ENCODE measurements at regions not wholly inside any gene's neighbourhood (a gene's known extent, or its start where the extent isn't known, plus 50 kb on each side); places are given as distances from the start of the nearest gene placed in this dataset.
A peak's percentile ranks its signal among the peaks of the same experiment; 100 is the strongest.

DNA sequence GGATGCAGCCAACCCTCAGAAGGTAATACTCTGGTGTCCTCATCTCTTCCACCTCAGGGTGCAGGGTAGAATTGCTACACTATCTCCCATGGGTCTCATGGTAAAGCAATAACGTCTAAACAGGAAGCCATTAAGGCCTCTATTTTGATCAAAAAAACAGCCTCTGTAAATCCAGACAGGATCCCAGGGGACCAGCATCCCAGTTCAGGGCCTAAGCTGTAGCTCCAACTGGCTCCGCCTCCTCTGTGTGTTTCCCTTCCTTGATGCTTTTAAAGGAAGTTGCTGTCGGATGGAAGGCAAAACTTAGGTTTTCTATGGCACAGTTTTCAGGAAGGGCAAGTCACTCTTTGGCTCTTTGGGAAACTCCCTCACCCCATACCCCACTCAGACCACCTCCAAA, 222.0 kb downstream of the MAFB start:
- H3K27ac ChIP-seq = no peak overlapping the region
- TF ChIP-seq, protein P1, sequence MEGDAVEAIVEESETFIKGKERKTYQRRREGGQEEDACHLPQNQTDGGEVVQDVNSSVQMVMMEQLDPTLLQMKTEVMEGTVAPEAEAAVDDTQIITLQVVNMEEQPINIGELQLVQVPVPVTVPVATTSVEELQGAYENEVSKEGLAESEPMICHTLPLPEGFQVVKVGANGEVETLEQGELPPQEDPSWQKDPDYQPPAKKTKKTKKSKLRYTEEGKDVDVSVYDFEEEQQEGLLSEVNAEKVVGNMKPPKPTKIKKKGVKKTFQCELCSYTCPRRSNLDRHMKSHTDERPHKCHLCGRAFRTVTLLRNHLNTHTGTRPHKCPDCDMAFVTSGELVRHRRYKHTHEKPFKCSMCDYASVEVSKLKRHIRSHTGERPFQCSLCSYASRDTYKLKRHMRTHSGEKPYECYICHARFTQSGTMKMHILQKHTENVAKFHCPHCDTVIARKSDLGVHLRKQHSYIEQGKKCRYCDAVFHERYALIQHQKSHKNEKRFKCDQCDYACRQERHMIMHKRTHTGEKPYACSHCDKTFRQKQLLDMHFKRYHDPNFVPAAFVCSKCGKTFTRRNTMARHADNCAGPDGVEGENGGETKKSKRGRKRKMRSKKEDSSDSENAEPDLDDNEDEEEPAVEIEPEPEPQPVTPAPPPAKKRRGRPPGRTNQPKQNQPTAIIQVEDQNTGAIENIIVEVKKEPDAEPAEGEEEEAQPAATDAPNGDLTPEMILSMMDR (IDR thresholded peaks at IDR 0.05) = no peak
- H3K4me3 ChIP-seq = no peak overlapping the region
- no peak for DNase-seq (ENCODE audit: low spot score in 2 of 2)
- H3K4me1 ChIP-seq = peaks cover 36% of the 10 kb centered on the region
- H3K9me3 ChIP-seq = no peaks in the 10 kb centered on the region
- H3K36me3 ChIP-seq = no peaks in the 10 kb centered on the region
- whole genome bisulfite sequencing = 68% methylated on average over 3 of the region's 3 CpGs
- H3K27me3 ChIP-seq = no peaks in the 10 kb centered on the region

DNA sequence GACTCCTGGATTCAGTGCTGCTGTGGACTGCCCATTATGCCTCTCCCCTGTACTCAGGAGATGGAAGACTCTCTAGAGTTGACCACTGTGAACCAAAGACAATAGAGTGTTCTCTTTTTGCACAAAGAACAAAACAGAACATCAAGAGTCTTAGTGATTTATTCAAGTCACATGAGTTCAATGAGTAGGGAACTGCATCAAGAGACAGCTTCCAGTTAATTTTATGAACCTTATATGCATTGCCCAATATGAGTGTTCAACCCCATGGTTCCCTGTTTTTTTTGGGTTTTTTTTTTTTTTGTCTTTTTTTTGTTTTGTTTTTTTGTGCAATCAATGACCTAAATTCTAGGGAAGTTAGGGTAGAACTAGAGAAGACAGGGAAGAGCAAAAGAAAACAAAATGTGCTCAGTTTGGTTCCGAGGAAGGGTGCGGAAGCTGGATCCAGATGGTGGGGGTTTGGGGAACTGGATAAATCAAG, 224.3 kb downstream of the MAFB start:
- H3K4me1 ChIP-seq = peaks cover 15% of the 10 kb centered on the region
- H3K27ac ChIP-seq = no peak overlapping the region
- no peak overlapping the region for H3K4me3 ChIP-seq
- 87% methylated on average over 2 of the region's 2 CpGs for WGBS
- H3K27me3 ChIP-seq = no peaks in the 10 kb centered on the region
- DNase-seq (ENCODE audit: low spot score in 2 of 2) = no peak
- H3K9me3 ChIP-seq = no peaks in the 10 kb centered on the region
- no peaks in the 10 kb centered on the region for H3K36me3 ChIP-seq
- TF ChIP-seq, protein P1 (IDR thresholded peaks at IDR 0.05) = no peak

DNA sequence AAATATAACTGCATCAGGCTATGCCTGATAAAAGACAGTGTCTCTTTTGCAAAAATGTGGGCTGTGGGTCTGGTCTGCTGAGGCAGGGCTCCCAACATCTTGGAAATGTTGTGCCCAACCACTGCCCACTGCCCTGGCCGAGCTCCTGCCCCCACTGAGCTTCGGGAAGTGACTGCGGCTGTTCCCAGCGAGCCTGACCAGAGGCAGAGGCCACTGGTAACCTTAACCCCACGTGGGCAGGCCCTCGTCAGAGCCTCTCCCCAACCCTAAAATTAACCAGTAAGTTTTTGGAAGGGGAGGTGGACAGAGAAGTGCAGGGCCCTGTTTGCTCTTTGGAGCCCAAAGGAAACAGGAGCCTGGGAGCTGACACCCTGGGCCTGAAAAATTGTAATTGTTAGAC, 225.9 kb downstream of the MAFB start:
- no peak overlapping the region for H3K4me3 ChIP-seq
- no peak for TF ChIP-seq POLR2AphosphoS5 (IDR thresholded peaks at IDR 0.05)
- TF ChIP-seq EP300 (IDR thresholded peaks at IDR 0.05) = no peak
- TF ChIP-seq, protein P1 (IDR thresholded peaks at IDR 0.05) = no peak
- no peak for TF ChIP-seq POLR2A (IDR thresholded peaks at IDR 0.05)
- WGBS = 67% methylated on average over 6 of the region's 6 CpGs
- no peaks in the 10 kb centered on the region for H3K9me3 ChIP-seq
- H3K4me1 ChIP-seq = peaks cover 11% of the 10 kb centered on the region
- H3K36me3 ChIP-seq = no peaks in the 10 kb centered on the region
- peak overlapping the region; percentile 15 for H3K27ac ChIP-seq
- no peak for DNase-seq (ENCODE audit: low spot score in 2 of 2)
- H3K27me3 ChIP-seq = no peaks in the 10 kb centered on the region

DNA sequence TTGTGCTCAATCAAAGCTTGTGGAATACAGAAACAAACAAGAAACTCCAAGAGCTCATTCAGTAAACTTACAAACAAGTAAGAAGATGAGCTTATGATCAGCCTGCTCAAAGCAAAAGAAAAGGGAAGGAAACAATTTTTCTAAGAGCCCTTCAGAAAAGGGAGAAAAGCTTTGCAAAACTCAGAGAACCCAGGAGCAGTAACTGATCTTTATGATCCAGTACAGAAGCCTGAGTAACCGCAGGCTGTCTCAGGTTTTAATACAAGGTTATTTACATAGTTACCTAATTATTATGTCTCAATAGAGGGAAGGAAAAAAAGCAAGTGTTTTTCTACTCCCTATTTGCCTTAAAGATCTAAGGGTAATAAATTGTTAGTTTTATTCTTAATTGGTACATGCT, 226.5 kb downstream of the MAFB start:
- Histone ChIP-seq H3K4me1 (peaks cover 11% of the 10 kb centered on the region), H3K4me3 (no peak overlapping the region), H3K9me3 (no peaks in the 10 kb centered on the region), H3K36me3 (no peaks in the 10 kb centered on the region), H3K27ac (peak overlapping the region; percentile 15), H3K27me3 (no peaks in the 10 kb centered on the region)
- WGBS = 54% methylated on average over 1 of the region's 1 CpG
- TF ChIP-seq, protein P1 (IDR thresholded peaks at IDR 0.05) = no peak
- TF ChIP-seq POLR2AphosphoS5 (IDR thresholded peaks at IDR 0.05) = no peak
- no peak for TF ChIP-seq POLR2A (IDR thresholded peaks at IDR 0.05)
- TF ChIP-seq EP300 (IDR thresholded peaks at IDR 0.05) = no peak
- no peak for DNase-seq (ENCODE audit: low spot score in 2 of 2)

DNA sequence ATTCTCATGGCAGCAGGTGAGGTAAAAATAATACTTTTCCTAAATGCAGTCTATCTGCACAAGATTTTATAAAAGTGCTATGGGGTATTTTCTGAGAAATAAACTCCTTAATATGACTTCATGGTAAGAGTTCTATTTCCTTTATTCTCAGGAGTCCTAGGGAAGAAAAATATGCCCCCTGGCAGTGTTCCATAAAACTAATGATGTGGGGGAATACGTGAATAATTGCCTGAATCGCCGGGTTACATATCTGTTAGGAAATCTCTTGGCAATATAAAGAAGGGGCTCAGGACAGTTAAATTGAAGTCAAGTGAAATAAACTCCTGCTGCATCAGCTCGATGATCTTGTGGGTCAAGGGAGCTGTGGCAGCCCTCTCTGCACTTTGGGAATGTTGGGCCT, 229.7 kb downstream of the MAFB start:
- TF ChIP-seq EP300 (IDR thresholded peaks at IDR 0.05) (no peak), POLR2AphosphoS5 (IDR thresholded peaks at IDR 0.05) (no peak), POLR2A (IDR thresholded peaks at IDR 0.05) (no peak)
- TF ChIP-seq, protein P1 (IDR thresholded peaks at IDR 0.05) = no peak
- WGBS = 60% methylated on average over 4 of the region's 4 CpGs
- H3K27me3 ChIP-seq = no peaks in the 10 kb centered on the region
- H3K9me3 ChIP-seq = no peaks in the 10 kb centered on the region
- no peak overlapping the region for H3K4me3 ChIP-seq
- H3K4me1 ChIP-seq = peaks cover 11% of the 10 kb centered on the region
- no peaks in the 10 kb centered on the region for H3K36me3 ChIP-seq
- DNase-seq (ENCODE audit: low spot score in 2 of 2) = no peak
- no peak overlapping the region for H3K27ac ChIP-seq
